ENCODE measurements at regions not wholly inside any gene's neighbourhood (a gene's known extent, or its start where the extent isn't known, plus 50 kb on each side); places are given as distances from the start of the nearest gene placed in this dataset.
"Not testable (repeated sequence)": the region's sequence is repeated elsewhere in the genome, so short reads cannot be mapped to it uniquely, and the experiment has no call there.

DNA sequence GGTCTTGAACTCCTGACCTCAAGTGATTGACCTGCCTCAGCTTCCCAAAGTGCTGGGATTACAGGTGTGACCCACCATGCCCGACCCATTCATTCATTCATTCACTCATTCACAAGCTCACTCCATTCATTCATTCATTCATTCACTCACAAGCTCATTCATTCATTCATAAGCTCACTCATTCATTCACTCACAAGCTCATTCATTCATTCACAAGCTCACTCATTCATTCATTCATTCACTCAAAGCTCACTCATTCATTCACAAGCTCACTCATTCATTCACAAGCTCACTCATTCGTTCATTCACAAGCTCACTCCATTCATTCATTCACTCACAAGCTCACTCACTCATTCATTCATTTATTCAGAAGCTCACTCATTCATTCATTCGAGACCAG is 198.6 kb downstream of the SHOX start:
- DNase-seq = no peak

DNA sequence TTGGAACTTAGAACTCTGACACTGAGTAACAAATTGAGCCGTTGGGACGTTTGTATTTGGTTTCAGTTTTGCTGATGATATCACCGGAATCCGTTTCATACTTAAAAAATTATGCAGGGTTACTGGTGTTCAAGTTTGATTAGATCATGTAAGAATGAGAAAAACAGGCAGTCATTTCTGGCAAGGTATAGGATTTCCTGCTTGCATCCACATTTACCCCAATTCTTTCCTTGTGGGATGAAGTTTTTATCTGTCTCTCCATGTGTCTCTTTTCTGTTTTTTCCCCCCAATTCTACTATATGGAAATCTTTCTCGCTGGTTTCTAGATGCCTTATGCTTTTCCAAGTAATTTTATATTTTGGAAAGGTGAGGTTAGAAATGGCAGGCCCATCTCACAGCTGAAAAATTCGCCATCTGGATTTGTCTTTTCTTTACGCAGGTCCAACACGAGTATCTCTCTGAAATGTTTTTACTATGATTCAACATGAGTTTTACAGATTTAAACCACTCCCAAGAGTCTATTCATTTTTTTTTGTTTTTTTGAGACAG is 197.9 kb downstream of the SHOX start:
- no peak for DNase-seq

DNA sequence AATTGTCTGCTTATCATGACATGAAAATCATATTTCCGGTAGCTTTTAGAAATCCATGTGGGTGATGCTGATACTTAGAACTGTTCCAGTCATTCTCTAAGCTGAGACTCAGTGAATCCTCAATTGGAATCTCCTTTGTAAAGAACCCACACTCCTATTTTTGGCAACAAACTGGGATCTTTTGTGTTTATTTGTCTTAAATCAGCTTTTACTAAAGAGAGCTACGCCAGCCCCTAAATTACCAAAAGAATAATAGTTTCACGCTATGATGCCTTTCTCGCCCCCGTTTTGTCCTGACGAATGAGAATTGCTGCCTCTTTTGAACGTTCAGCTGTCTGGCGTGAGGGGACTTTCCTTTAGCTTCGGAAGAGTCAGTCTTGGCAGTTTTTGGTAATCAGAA is 195.9 kb downstream of the SHOX start:
- no peak for DNase-seq

DNA sequence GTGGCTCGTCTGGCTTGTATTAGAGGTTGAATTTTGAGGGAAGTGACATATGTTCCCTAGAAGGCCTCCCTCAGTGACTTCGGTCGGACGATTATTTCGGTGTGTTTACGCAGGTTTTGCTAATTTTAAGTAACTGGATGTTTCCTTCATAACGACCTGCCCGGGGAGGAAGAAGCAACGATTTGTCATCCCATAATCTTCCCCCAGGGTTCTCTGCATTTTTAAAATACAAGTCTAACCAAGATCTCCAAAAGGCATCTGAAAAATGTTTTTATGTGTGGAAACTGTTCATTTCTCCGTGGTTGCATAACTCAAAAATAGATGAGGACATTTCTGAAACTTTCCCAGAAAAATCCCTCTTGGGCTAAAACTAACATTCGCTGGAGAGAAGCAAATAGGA is 195.4 kb downstream of the SHOX start:
- no peak for DNase-seq

DNA sequence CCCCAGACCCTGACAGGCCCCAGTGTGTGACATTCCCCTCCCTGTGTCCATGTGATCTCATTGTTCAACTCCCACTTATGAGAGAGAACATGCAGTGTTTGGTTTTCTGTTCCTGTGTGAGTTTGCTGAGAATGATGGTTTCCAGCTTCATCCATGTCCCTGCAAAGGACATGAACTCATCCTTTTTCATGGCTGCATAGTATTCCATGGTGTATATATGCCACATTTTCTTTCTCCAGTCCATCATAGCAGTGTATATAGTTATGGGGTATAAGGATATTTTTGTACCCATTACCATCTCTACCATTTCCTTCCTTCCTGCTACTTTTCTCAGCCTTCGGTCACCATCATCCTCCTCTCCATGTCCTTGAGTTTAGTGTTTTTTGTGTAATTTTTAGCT is 192.5 kb downstream of the SHOX start:
- DNase-seq = not testable (repeated sequence)

DNA sequence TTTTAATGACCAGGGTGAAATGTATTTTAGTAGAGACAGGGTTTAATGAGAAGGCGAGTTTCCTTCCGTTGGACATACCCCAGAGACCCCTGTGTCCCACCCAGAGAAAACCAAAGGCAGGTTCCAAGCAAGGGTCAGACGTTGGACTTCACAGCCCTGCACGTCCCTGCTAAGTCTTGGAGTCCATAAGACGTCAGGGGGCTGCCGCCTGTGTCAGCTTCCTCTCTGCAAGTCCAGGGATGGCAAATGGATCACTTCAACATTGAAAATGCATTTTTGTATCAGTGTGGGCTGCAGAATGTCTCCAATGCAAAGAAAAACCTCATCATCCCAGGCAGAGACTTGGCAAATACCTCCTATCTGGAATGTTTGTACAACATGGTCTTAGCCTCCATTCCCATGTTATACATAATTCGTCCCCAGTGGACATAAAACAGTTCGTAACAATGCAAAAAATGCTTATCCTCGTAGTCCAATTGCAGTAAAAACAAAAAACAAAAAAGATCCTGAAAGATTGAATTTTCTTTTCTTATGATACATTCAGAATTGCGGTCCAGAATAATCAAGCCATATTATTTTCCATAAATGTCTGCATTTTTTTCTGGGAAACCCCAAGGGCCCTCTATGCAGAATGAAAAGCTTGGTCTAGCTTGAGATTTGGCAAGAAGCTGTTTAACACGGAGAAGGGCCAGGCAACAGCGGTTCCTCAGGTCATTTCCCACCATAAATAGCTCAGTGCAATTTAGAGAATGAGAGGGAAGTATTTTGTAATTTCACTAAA is 190.9 kb downstream of the SHOX start:
- DNase-seq = no peak

DNA sequence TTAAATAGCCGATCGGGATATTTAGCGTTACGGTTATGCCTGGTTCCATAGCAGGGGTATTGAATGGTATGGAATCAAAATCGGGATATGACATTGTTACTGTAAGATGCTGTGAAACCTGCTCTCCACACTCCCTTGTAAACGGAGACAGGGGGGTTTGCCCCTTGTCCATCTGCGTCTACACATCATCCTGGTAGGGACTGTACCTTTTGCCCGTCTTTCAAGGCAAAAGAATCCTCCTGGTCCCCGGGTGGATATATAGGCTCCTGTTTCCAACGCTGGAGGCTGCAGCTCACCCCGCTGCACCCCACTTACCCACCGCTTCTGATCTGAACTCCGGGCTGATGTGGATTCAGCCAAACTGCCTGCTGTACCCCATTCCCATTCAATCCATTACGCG is 189.1 kb downstream of the SHOX start:
- no peak for DNase-seq

DNA sequence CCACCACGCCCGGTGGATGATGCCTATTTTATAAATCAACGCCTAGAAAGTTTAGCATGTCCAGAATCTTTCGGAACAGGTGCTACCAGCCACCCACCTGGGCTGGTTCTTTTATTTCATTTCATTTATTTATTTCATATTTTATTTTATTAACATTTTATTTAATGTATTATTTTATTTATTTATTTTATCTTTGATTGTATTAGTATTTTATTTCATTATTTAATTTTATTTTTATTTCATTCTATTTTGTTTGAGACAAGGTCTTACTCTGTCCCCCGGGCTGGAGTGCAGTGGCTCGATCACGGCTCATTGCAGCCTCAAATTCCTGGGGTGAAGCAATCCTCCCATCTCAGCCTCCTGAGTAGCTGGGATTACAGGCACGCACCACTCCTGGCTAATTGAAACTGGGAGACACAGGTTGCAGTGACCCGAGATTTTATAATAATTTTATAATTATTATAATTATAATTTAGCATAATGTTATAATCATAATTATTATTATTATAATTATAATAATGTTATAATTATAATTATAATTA is 187.2 kb downstream of the SHOX start:
- DNase-seq = no peak

DNA sequence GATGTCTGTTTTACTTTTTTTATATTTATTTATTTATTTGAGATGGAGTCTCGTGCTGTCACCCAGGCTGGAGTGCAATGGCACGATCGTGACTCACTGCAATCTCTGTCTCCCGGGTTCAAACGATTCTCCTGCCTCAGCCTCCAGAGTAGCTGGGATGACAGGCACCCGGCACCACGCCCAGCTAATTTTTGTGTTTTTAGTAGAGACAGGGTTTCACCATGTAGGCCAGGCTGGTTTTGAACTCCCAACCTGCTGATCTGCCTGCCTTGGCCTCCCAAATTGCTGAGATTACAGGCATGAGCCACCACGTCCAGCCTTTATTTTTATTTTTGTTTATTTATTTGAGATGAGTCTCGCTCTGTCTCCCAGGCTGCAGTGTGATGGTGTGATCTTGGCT is 186.6 kb downstream of the SHOX start:
- not testable (repeated sequence) for DNase-seq

DNA sequence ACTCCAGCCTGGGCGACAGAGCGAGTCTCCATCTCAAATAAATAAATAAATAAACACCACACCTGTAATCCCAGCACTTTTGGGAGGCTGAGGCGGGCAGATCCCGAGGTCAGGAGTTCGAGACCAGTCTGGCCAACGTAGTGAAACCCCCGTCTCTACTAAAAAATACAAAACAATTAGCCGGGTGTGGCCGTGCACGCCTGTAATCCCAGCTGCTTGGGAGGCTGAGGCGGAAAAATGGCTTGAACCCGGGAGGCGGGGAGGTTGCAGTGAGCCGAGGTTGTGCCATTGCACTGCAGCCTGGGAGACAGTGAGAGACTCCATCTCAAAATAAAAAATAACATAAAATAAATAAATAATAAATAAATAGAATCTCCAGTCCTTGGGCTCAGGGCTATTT is 185.8 kb downstream of the SHOX start:
- no peak for DNase-seq

DNA sequence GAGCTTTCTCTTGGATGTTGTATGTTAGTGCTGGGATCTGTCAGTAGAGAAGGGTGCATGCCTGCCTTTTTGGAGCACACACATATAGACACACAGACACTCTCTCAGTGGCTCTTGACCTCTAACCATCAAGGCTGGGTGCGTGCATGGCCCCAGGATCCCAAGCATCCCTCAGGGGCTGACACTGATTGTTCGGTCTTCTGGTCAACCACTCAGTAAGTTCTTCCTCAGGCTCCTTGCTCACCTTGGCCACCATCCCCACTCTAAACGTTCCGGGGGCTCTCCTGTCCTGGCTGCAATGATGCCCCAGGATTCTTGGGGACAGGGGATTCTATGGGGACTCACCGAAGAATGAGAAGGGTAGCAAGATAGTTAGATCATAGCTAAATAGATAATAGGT is 179.6 kb downstream of the SHOX start:
- no peak for DNase-seq

DNA sequence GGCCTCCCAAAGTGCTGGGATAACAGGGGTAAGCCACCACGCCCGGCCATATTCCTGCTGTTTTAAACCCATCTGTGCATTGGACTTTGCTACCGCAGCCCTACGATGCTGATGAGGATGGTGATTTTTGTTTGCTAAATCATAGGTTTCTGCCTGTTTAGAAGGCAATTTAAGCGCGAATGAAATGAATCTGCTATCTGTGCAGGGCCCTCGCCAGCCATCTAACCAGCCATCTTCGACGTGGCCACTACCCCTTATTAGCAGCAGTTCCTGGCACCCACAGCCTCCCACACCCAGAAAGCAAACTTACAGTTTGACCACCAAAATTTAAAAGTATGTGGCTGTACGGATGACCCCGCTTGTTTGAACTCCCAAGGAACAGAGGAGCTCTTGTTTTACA is 178.5 kb downstream of the SHOX start:
- DNase-seq = no peak

DNA sequence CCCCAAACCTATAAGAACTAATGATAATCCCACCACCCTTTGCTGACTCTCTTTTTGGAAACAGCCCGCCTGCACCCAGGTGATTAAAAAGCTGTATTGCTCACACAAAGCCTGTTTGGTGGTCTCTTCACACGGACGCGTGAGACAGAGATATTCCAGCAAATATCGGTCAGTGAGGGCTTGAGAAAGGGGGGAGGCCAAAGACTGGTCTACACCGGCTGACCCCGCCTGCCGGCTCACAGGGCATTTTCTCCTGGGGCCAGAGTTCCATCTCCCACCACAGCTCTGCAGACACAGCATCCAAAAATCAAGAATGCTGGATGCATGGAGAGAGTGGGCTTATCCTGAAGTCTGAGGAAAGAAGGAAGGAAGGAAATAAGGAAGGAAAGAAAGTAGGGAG is 176.0 kb downstream of the SHOX start:
- DNase-seq = no peak

DNA sequence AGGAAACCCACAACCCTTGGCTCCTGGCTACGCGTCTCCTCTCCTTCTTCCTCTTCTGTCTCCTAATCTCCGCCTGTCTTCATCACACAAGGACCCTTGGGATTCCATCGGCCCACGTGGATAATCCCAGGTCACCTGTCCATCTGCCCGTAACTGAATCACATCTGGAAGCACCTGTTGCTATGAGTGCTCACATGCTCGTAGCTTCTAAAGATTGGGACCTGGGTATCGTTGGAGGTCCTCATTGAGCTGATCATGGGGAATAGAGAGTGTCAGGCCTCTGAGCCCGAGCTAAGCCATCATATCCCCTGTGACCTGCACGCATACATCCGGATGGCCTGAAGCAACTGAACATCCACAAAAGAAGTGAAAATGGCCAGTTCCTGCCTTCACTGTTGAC is 175.4 kb downstream of the SHOX start:
- no peak for DNase-seq

DNA sequence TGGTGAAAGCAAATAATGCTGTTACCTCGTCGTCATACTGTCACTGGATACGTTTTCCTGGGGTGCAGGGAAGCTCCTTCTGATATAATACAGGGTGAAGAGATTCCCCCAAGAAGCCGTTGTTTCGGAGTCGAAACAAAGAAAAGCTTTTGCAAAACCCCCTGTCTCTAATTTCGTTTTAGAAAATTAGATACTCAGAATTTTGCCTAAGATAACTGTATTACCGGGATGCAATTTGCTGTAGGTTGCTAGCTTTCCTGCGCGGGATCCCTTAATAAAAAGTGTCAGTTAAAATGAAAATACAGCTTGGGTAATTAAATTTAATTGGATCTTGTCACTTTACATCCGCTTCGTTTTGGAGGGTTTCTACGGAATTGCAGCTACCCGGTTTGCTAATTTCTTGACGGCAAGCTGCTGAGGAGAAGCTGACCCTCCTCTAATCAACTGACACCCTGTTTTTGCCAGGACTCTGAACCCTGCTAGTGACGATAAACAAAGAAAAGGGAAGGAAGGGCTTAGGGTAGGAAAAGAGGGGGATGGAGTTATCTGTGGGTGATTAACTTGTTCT is 174.6 kb downstream of the SHOX start:
- DNase-seq = no peak

DNA sequence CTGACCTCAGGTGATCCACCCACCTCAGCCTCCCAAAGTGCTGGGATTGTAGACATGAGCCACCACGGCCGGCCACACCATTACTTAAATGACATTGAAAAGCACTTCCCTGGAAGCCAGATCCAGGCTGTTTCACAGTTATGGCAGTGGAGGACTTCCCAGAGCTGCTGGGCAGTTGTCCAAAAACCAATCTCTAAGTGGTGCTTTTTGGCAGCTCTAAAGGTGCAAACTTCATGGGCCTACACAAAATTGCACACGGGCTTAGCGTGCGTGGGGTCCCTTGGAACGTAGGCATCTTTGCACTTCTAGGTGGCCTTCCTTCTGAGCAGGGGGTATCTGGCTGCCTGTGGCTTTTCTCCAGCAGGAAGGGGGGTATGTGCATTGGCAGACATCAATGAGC is 172.3 kb downstream of the SHOX start:
- no peak for DNase-seq

DNA sequence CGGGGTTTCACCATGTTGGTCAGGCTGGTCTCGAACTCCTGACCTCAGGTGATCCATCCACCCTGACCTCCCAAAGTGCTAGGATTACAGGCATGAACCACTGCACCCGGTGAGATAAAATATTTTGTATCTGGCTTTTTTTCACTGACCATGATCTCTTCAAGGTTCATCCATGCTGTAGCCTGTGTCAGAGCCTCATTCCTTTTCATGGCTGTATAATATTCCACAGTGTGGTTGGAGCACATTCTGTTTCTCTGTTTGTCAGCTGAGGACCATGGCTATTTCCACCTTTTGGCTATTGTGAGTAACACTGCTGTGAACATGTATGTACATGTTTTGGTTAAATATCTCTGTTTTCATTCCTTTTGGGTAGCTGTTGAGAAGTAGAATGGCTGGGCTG is 169.2 kb downstream of the SHOX start:
- no peak for DNase-seq

DNA sequence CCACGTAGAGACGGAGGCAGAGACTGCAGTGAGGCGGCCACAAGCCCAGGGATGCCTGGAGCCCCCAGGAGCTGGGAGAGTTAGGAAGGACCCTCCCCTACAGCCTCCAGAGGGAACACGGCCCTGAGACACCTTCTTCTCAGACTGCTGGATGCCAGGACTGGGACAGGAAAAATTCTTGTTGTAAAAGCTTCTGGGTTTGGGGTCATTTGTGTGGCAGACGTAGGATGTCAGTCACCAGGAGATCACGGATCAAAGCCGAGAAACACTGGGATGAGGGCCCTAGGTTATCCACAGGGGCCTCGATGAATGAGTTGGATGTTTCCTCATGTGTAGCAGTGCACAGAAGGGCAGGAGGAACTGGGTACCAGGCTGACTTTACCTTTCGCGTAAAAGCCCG is 163.7 kb downstream of the SHOX start:
- no peak for DNase-seq

DNA sequence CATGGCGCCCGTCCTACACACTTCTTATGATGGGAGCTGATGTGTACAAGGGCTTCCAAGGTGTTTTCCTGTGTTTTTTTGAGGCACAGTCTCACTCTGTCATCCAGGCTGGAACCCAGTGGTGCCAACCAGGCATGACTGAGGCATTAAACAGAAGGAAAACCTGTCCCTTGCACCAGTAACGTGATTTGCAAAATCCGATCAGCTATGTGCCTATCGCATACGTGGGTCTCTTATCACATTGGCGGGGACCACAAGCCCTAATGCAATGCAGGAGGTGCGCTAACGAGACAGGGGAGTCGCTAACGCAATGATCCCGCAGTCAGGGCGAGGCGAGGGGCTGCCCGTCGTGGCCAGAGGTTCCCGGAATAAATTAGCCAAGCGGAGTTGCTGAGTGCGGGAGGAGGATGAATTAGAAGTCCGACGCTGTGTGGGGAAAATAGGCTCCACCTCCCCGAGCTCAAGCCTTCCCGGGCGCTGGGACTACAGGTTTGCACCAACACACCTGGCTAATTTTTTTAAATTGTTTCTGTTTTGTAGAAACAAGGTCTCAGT is 162.7 kb downstream of the SHOX start:
- no peak for DNase-seq

DNA sequence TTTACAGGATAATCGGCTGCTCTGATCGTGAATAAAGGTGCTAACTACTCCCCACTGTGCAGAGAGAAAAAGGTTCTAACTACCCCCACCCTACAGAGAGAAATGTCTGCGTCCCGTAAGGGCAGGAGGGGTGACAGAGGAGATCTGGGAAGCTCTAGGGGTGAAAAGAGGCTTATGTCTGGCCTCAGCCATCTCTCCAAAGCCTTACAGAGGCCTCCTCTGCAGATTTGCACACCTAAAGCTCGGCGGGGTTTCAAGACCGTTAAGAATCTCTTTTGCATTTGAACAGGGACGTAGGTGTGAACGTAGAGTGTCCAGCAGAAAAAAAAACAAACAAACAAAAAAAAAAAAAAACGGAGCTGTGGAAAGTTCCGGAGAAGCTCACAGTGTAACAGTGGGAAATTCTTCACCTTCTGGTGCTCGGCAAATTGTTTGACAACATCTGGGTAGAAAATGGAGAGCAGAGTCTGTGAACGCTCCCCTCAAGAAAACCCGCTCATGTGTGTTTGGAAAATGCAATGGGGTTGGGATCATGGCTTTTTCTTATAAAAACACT is 161.0 kb downstream of the SHOX start:
- no peak for DNase-seq

DNA sequence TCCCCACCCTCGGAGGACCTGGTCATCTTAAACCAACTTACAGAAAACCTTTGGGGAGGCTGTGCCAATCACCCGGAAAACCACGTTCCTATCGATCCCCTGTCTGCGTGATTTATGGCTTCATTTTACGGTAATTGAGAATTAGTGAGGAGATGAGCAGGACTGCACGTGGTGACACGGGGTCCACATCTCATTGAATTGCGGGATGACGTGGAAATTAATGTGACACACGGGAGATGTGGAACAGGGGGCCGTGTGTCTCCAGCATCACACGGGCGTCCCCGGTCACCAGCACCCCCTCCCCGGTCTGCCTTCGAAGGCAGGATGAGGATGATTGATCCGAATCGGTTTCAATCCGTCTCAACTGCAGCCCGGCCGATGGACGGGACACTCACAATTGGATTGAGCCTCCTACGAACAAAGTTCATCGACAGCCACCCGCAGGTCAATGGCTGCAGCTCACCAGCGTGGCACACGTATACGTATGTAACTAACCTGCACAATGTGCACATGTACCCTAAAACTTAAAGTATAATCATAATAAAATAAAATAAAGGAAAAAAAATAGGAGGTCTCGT is 160.3 kb downstream of the SHOX start:
- no peak for DNase-seq

DNA sequence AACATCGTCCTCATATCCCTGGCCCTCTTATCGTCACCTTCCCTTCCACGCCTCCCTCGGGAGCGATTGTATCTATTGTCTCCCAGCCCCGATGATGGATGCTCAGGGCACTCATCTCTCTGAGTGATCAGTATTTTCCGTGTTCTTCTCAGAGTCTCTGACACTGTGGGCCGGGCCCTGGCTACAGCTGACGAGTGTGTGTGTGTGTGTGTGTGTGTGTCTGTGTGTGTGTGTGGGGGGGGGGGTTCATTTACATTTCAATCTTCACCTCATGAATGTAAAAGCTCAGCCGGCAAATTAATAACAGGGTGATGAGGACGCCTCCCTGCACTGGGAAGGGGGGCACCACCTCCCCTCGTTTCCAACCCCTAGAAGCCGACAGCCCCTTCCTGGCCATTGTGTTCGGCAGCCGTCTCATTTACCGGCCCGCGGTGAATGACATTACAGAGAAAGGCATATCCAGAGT is 159.5 kb downstream of the SHOX start:
- DNase-seq = no peak

DNA sequence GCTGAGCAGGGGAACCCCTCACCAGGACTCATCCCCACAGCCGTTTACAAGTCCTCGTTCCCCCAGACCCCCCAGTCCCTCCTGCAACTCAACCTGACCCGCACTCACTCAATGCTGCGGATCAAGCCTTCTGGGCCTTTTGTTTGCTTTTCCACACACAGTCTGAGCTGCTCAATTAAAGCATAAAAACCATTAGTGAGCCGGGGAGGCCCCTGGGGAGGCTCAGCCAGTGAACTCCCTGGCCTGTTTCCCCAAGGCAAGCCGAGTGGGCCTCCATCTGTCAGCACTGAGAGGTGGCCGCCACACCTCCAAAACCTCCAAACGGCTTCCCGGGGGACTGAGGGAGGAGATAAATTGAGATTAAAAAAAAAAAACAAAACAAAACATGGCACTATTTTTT is 158.5 kb downstream of the SHOX start:
- DNase-seq = no peak
